IMR-90 (cell line): ENCODE measurements at regions not wholly inside any gene's neighbourhood (a gene's known extent, or its start where the extent isn't known, plus 50 kb on each side); places are given as distances from the start of the nearest gene placed in this dataset.

Experiments used
- ATAC-seq: fragments of 200-7000 bp; cut with Tn5 transposase; 2 replicates; pipeline ENCODE4 v1.9.1; 2020; ENCODE audit warnings: low read depth, mild to moderate bottlenecking, moderate library complexity
- BruUV-seq: library from RNA; stranded (reverse); fragments of 400-500 nt; replicated peaks from 2 replicates; lab custom pipeline; 2021; lab: Mats Ljungman, UMichigan
- CTCF ChIA-PET: fragments of 300-600 bp; formaldehyde crosslinking; extraction: SDS; loops from one replicate; lab custom pipeline; 2021; ENCODE audit warnings: antibody characterized with exemption; lab: Yijun Ruan, JAX
- POLR2A ChIA-PET: fragments of 300-600 bp; sonication (Branson Sonifier 250); formaldehyde crosslinking; loops from one replicate; lab custom pipeline; 2022; ENCODE audit warnings: antibody characterized with exemption; ENCODE audit not compliant: unreplicated experiment; lab: Charles Lee
- DNase-seq: peaks from one replicate; pipeline ENCODE4 v3.0.0; 2013
- H2AFZ ChIP-seq: replicated peaks from 2 replicates; pipeline ENCODE3; 2013; ENCODE audit warnings: low read length, mild to moderate bottlenecking; ENCODE audit not compliant: poor library complexity
- H2AK5ac ChIP-seq: 2 replicates; pipeline ENCODE4 v1.6.1; 2013; ENCODE audit warnings: low read depth, low read length, inconsistent platforms
- H2AK9ac ChIP-seq: replicated peaks from 2 replicates; pipeline ENCODE3; 2013; ENCODE audit warnings: mild to moderate bottlenecking, low read depth, low read length, moderate library complexity; ENCODE audit not compliant: poor library complexity
- H2BK120ac ChIP-seq: 2 replicates; pipeline ENCODE4 v1.6.1; 2013; ENCODE audit warnings: low read depth, low read length, inconsistent platforms
- H2BK15ac ChIP-seq: 3 replicates; pipeline ENCODE4 v1.6.1; 2013; ENCODE audit warnings: low read depth, low read length, inconsistent platforms
- H2BK20ac ChIP-seq: 2 replicates; pipeline ENCODE4 v1.6.1; 2013; ENCODE audit warnings: low read depth, mild to moderate bottlenecking, inconsistent platforms, low read length, moderate library complexity
- H2BK5ac ChIP-seq: 2 replicates; pipeline ENCODE4 v1.6.1; 2013; ENCODE audit warnings: mild to moderate bottlenecking, low read depth, low read length, inconsistent platforms; ENCODE audit not compliant: poor library complexity, severe bottlenecking
- H3K14ac ChIP-seq: replicated peaks from 2 replicates; pipeline ENCODE4 v1.6.1; 2013; ENCODE audit warnings: low read depth, low read length, inconsistent platforms
- H3K18ac ChIP-seq: 2 replicates; pipeline ENCODE4 v1.6.1; 2013; ENCODE audit warnings: low read depth, low read length, control low read depth
- H3K23ac ChIP-seq: 2 replicates; pipeline ENCODE4 v1.6.1; 2013; ENCODE audit warnings: low read depth, low read length, inconsistent platforms
- H3K27ac ChIP-seq: 2 replicates; pipeline ENCODE4 v1.5.1; 2013; ENCODE audit warnings: mild to moderate bottlenecking, control low read depth, low read length; ENCODE audit not compliant: insufficient read depth
- H3K27me3 ChIP-seq: 2 replicates; pipeline ENCODE4 v1.6.1; 2013; ENCODE audit warnings: low read length; ENCODE audit not compliant: control insufficient read depth, insufficient read depth
- H3K36me3 ChIP-seq: 2 replicates; pipeline ENCODE4 v1.6.1; 2013; ENCODE audit warnings: low read length, mixed read lengths; ENCODE audit not compliant: control insufficient read depth, insufficient read depth
- H3K4ac ChIP-seq: 2 replicates; pipeline ENCODE4 v1.6.1; 2013; ENCODE audit warnings: low read depth, low read length, inconsistent platforms
- H3K4me1 ChIP-seq: 2 replicates; pipeline ENCODE4 v1.6.1; 2013; ENCODE audit warnings: low read length, mixed read lengths; ENCODE audit not compliant: control insufficient read depth, insufficient read depth
- H3K4me2 ChIP-seq: 2 replicates; pipeline ENCODE4 v1.6.1; 2013; ENCODE audit warnings: low read depth, mild to moderate bottlenecking, control low read depth, low read length, moderate library complexity
- H3K4me3 ChIP-seq: 2 replicates; pipeline ENCODE4 v1.5.1; 2013; ENCODE audit warnings: low read depth, mild to moderate bottlenecking, control low read depth, low read length, moderate library complexity; ENCODE audit not compliant: insufficient read depth
- H3K56ac ChIP-seq: 2 replicates; pipeline ENCODE4 v1.6.1; 2013; ENCODE audit warnings: low read length, inconsistent platforms; ENCODE audit not compliant: insufficient read depth; ENCODE audit errors: extremely low read depth
- H3K79me1 ChIP-seq, 2 experiments: 2 replicates each; pipeline ENCODE4 v1.6.1; 2013; ENCODE audit warnings: low read length in 2 of 2, inconsistent platforms in 1 of 2, low read depth in 1 of 2
- H3K9ac ChIP-seq: 2 replicates; pipeline ENCODE4 v1.6.1; 2013; ENCODE audit warnings: low read depth, low read length, control low read depth
- H3K9me1 ChIP-seq: 2 replicates; pipeline ENCODE4 v1.6.1; 2013; ENCODE audit warnings: low read length, inconsistent platforms; ENCODE audit not compliant: insufficient read depth
- H3K9me3 ChIP-seq: 2 replicates; pipeline ENCODE4 v1.6.1; 2013; ENCODE audit warnings: low read length; ENCODE audit not compliant: control insufficient read depth, insufficient read depth
- H4K20me1 ChIP-seq: 2 replicates; pipeline ENCODE4 v1.6.1; 2013; ENCODE audit warnings: low read length, inconsistent platforms; ENCODE audit not compliant: insufficient read depth
- H4K5ac ChIP-seq: 2 replicates; pipeline ENCODE4 v1.6.1; 2013; ENCODE audit warnings: mild to moderate bottlenecking, low read depth, low read length, control low read depth
- H4K8ac ChIP-seq, 2 experiments: 2 replicates each; pipeline ENCODE4 v1.6.1; 2013; ENCODE audit warnings: low read depth in 2 of 2, low read length in 2 of 2, control low read depth in 1 of 2, inconsistent platforms in 1 of 2
- H4K91ac ChIP-seq: 2 replicates; pipeline ENCODE4 v1.6.1; 2013; ENCODE audit warnings: low read depth, low read length, inconsistent platforms; ENCODE audit not compliant: insufficient read depth
- BHLHE40 ChIP-seq: fragments of 150-350 bp; IDR thresholded peaks from 2 replicates; pipeline ENCODE4 v1.6.1; 2016; ENCODE audit warnings: mild to moderate bottlenecking, low read depth, low read length
- CEBPB ChIP-seq: IDR thresholded peaks from 2 replicates; pipeline ENCODE4 v1.6.1; 2012; ENCODE audit warnings: low read depth, low read length, improper control_type of control experiment
- CHD1 ChIP-seq: IDR thresholded peaks from 2 replicates; pipeline ENCODE4 v1.6.1; 2012; ENCODE audit warnings: low read depth, low read length, improper control_type of control experiment
- FOS ChIP-seq: fragments of 150-350 bp; IDR thresholded peaks from 2 replicates; pipeline ENCODE4 v1.6.1; 2016; ENCODE audit warnings: low read depth, low read length
- MAFK ChIP-seq: IDR thresholded peaks from 2 replicates; pipeline ENCODE4 v1.6.1; 2012; ENCODE audit warnings: low read depth, low read length, improper control_type of control experiment
- MXI1 ChIP-seq: IDR thresholded peaks from 2 replicates; pipeline ENCODE4 v1.6.1; 2012; ENCODE audit warnings: low read depth, mild to moderate bottlenecking, low read length, moderate library complexity, borderline replicate concordance
- NFE2L2 ChIP-seq: fragments of 150-350 bp; IDR thresholded peaks from 2 replicates; pipeline ENCODE4 v1.6.1; 2016; ENCODE audit warnings: low read depth, mild to moderate bottlenecking, low read length
- POLR2A ChIP-seq: IDR thresholded peaks from 2 replicates; pipeline ENCODE4 v1.6.1; 2012; ENCODE audit warnings: mild to moderate bottlenecking, low read depth, low read length
- RAD21 ChIP-seq: IDR thresholded peaks from 2 replicates; pipeline ENCODE4 v1.6.1; 2012; ENCODE audit warnings: low read length, improper control_type of control experiment
- RCOR1 ChIP-seq: IDR thresholded peaks from 2 replicates; pipeline ENCODE4 v1.6.1; 2012; ENCODE audit warnings: mild to moderate bottlenecking, low read length, improper control_type of control experiment; ENCODE audit not compliant: insufficient replicate concordance
- RFX5 ChIP-seq: IDR thresholded peaks from 2 replicates; pipeline ENCODE4 v1.8.0; 2012; ENCODE audit warnings: low read depth, mild to moderate bottlenecking, low read length, moderate library complexity
- SMC3 ChIP-seq: fragments of 150-350 bp; IDR thresholded peaks from 2 replicates; pipeline ENCODE4 v1.6.1; 2016; ENCODE audit warnings: low read depth, mild to moderate bottlenecking, antibody characterized with exemption, low read length, moderate library complexity
- WGBS, 2 experiments: methylation state at CpG; one replicate each; pipeline versions ENCODE4 v1.1.5 to v1.1.7; 2013; ENCODE audit warnings: missing lambda C conversion rate in 2 of 2; ENCODE audit not compliant: insufficient read length in 1 of 2; ENCODE audit errors: extremely low coverage in 2 of 2; 5-methylcytosine and 5-hydroxymethylcytosine counted together
- dilution Hi-C: fragments of 300-500 bp; cut with HindIII; formaldehyde crosslinking; loops from one replicate; pipeline ENCODE4 v1.14.3; 2018; ENCODE audit warnings: low sequenced_read_pairs; ENCODE audit not compliant: unreplicated experiment
- in situ Hi-C: fragments of 300-500 bp; cut with MboI; formaldehyde crosslinking; loops from 3 replicates; pipeline ENCODE4 v1.14.3; 2019; ENCODE audit warnings: low sequenced_read_pairs, inconsistent platforms, mixed read lengths
- intact Hi-C: fragments of 100-400 bp; cut with micrococcal nuclease; formaldehyde crosslinking; loops from 2 replicates; pipeline ENCODE4 v1.10.0; 2022
- TF ChIP-seq, protein P1 (sequence below): fragments of 150-350 bp; IDR thresholded peaks from 2 replicates; pipeline ENCODE4 v1.6.1; 2016; ENCODE audit warnings: low read depth, mild to moderate bottlenecking, low read length, moderate library complexity, borderline replicate concordance
- TF ChIP-seq, protein P2 (sequence below): conservative IDR thresholded peaks from 2 replicates; pipeline ENCODE4 v1.5.1; 2012; ENCODE audit warnings: mild to moderate bottlenecking, low read depth, low read length, improper control_type of control experiment

DNA sequence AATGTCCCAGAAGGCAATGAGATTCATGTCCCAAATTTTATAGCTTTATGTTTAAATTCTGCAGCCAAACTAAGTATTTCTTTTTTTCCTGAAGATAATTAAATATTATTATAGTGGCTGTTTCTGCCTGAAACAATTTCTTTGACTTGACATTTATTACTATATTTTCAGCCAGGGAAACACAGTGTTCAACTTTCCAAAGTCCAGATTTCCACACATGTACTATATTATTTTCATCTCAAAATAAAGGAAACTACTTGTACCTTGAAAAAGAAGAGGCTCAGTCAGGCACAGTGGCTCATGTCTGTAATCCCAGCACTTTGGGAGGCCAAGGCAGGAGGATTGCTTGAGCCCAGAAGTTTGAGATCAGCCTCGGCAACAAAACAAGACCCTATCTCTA is 77.8 kb upstream of the BTG1 start:
- no peak for DNase-seq
- no peaks in the 10 kb centered on the region for H3K27me3 ChIP-seq
- H3K14ac ChIP-seq = no peak overlapping the region
- H3K9me3 ChIP-seq = no peaks in the 10 kb centered on the region
- no peak overlapping the region for H2AFZ ChIP-seq
- no peaks in the 10 kb centered on the region for H3K36me3 ChIP-seq
- H3K4me3 ChIP-seq = no peak overlapping the region
- ChIA-PET CTCF (interaction anchor here (0.6 kb wide), 1 partner anchor 21 kb away, joined by 4 read pairs; no protein-coding TSS in a partner anchor), POLR2A (no interaction called here)
- H3K9me1 ChIP-seq = peaks cover 5% of the 10 kb centered on the region
- no peak overlapping the region for H4K91ac ChIP-seq
- WGBS, 2 experiments = no CpG with 5 or more reads among the region's 1 CpG
- no peaks in the 10 kb centered on the region for H3K79me1 ChIP-seq
- ATAC-seq = no peak
- no peak overlapping the region for H2AK9ac ChIP-seq
- in situ Hi-C loops (no loop called here), dilution Hi-C loops (no loop called here), intact Hi-C loops (no loop called here)
- no TSS peak for BruUV-seq
- H2AK5ac ChIP-seq = no peak overlapping the region
- H3K27ac ChIP-seq = no peak overlapping the region
- H2BK15ac ChIP-seq = no peak overlapping the region
- no peak overlapping the region for H3K9ac ChIP-seq
- TF ChIP-seq MAFK (no peak), MXI1 (no peak), POLR2A (no peak), FOS (no peak), SMC3 (no peak), RFX5 (no peak), NFE2L2 (no peak), CEBPB (no peak), RAD21 (no peak), CHD1 (no peak), RCOR1 (no peak), BHLHE40 (no peak)
- TF ChIP-seq, protein P1, sequence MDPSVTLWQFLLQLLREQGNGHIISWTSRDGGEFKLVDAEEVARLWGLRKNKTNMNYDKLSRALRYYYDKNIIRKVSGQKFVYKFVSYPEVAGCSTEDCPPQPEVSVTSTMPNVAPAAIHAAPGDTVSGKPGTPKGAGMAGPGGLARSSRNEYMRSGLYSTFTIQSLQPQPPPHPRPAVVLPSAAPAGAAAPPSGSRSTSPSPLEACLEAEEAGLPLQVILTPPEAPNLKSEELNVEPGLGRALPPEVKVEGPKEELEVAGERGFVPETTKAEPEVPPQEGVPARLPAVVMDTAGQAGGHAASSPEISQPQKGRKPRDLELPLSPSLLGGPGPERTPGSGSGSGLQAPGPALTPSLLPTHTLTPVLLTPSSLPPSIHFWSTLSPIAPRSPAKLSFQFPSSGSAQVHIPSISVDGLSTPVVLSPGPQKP = no peak
- TF ChIP-seq, protein P2, sequence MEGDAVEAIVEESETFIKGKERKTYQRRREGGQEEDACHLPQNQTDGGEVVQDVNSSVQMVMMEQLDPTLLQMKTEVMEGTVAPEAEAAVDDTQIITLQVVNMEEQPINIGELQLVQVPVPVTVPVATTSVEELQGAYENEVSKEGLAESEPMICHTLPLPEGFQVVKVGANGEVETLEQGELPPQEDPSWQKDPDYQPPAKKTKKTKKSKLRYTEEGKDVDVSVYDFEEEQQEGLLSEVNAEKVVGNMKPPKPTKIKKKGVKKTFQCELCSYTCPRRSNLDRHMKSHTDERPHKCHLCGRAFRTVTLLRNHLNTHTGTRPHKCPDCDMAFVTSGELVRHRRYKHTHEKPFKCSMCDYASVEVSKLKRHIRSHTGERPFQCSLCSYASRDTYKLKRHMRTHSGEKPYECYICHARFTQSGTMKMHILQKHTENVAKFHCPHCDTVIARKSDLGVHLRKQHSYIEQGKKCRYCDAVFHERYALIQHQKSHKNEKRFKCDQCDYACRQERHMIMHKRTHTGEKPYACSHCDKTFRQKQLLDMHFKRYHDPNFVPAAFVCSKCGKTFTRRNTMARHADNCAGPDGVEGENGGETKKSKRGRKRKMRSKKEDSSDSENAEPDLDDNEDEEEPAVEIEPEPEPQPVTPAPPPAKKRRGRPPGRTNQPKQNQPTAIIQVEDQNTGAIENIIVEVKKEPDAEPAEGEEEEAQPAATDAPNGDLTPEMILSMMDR = no peak
- no peak overlapping the region for H4K5ac ChIP-seq
- no peak overlapping the region for H2BK120ac ChIP-seq
- no peak overlapping the region for H2BK20ac ChIP-seq
- no peak overlapping the region for H3K23ac ChIP-seq
- peaks cover 5% of the 10 kb centered on the region for H3K4me1 ChIP-seq
- H3K4me2 ChIP-seq = no peak overlapping the region
- H3K18ac ChIP-seq = no peak overlapping the region
- H2BK5ac ChIP-seq = no peak overlapping the region
- no peak overlapping the region for H3K56ac ChIP-seq
- no peak overlapping the region for H4K8ac ChIP-seq
- no peaks in the 10 kb centered on the region for H4K20me1 ChIP-seq
- no peak overlapping the region for H3K4ac ChIP-seq
